Stimulated activated CD4-positive, alpha-beta T cell treated with anti-CD3 and anti-CD28 coated beads, Interleukin-15, amount 100 ng/mL, for 1 hour (primary cell): ENCODE measurements at regions not wholly inside any gene's neighbourhood (a gene's known extent, or its start where the extent isn't known, plus 50 kb on each side); places are given as distances from the start of the nearest gene placed in this dataset.

Source experiments
- DNase-seq, 2 donors: peaks; one replicate each; pipeline ENCODE4 v3.0.0-alpha.2; 2020; ENCODE audit warnings: low read depth in 1 of 2, low spot score in 1 of 2

- DNase-seq: no peak
These were observed 468.1 kb downstream of the SHQ1 start for GRCh38 chr3:72380193-72380592.

DNA sequence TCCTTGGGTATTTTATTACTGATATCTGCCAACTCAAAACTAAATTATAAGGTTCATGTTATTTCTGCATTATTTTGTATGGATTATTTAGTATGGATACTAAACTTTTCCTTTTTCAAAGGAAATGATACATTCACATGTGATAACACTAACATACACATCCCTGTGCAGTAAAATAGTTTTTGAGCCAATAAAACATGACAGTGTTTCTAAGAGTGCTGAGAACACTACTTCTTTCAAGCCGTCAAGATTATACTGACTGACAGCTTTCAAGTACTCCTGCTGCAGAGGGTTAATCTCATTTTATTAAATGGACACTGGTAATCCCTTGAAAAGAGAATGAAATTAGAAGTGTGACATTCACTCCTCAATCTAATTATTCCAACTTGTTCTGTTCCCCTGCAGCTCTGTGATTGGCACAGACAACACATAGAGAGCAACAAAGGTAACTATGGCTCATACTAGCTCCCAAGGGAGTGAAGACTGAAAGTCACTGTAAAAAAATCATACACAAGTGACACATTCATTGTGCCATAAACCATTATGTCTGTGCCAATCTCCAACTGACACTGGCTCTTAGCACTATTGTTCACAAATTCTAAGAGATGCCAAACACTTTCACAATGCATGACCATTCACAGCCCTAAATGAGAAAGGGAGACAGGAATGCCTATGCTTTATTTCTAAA, 468.6 kb downstream of the SHQ1 start:
- no peak for DNase-seq

DNA sequence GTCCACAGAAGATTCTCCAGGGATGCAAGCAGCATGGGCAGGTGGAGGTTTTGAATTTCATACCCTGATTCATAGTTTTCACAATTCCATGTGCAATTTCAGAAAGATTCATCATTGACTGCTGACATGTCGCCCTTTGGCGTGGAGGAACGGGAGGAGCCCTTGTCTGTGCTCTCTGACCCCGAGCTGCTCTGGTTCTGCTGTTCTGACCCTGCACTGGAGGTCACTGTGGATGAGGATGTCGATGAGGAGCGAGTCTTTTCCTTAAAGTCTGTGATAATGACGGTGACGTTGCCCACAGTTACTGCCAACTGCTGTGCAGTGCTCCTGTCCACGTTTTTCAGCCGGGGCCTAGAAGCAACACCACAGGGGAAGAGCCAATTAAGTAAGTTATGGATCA, 470.0 kb downstream of the SHQ1 start:
- DNase-seq: no peak

DNA sequence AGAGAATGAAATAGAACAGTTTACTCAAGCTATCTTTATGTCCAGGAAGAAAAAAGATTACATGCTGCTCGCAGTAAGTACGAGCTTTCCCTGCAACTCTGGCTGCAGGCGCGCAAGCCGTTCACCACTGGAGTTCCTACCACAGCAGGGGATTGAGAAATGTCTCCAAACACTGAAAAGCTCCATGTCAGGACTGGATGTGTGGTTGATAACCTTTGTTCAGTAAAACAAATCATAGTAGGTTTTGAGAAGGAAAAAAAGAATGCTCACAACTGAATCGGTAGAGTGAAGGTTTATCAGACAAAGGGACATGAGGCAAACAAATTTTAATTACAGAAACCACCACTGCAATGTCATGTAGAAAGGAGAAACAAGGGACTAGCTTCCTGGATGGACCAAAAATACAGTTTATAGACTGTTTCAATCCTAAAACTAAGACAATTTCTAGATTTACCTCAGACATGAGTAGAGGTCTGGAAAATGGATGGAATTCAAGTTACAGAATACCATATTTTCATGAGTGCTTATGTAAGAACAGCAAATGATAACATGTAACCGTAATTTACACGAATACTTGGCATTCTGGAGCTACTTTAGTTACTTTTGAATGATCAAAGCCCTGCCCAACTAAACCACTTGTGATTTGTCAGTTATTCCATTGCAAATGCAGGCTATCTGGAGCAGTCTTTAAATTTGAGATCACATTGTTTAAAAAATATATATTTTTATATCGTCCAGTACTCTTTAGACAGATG, 471.1 kb downstream of the SHQ1 start:
- DNase-seq: no peak

DNA sequence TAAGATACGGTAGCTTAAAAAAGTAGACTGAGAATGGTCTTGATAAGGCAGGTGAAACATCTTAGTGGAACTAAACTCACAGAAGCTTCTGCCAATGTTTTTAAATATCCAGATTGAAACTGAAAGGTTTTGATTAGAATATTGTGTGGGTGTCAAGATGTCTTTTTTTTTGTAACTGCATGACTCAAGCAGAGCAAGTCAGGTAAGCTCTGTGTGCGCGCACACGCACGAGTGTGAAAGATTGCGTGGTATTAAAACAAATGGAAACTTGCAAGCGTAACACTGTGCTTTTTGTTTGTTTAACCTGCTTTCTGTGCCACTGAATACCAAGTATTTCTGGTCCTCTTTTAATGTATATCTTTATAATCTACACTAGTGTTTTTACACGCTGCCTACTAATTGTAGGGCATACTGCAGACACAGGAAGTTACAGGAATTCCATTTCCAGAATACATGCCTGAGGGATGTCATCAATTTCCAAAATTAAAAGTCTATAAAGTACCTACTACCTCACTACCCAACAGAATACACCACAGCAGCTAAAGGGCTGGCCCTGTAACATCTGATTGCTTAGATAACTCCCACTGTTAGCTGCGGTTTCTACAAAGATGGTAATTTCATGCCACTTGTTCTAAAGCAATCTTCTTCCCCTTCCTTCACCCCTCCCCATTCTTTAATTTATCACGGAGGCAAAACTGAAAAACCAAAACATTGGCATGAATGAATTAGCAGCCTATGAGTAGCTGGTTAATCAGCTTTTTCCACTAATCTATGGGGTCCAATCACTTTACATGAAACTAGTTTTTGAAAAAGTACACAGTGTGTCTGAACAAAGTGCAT, 472.8 kb downstream of the SHQ1 start:
- peak in 1 of 2 donors; percentile 36 for DNase-seq

GRCh38 chr3:72373139-72373538, 475.1 kb downstream of the SHQ1 start:
- no peak for DNase-seq

GRCh38 chr3:72372161-72372560, 476.1 kb downstream of the SHQ1 start:
- DNase-seq: no peak

GRCh38 chr3:72371431-72371830, 476.8 kb downstream of the SHQ1 start:
- no peak for DNase-seq

DNA sequence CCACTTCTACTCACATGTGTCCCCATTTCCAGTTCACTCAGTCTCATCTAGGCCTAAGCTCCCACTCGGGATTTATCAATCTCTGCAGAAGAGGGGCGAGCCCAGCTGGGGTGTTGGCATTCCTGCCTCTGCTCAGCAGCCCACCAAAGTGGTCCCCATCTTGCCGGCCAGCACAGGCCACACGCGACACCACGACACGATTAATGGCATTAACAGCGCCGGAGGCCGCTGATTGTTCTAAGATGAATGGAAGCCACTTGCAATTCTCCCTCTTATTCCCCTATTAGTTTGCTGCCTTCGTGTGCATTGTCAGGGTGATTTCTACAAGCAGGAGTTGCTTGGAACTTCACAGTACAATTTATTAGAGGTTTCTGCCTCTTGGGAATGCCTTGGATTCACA, 477.3 kb downstream of the SHQ1 start:
- DNase-seq: no peak

- no peak for DNase-seq
These were observed 478.6 kb downstream of the SHQ1 start for GRCh38 chr3:72369681-72370080.

DNA sequence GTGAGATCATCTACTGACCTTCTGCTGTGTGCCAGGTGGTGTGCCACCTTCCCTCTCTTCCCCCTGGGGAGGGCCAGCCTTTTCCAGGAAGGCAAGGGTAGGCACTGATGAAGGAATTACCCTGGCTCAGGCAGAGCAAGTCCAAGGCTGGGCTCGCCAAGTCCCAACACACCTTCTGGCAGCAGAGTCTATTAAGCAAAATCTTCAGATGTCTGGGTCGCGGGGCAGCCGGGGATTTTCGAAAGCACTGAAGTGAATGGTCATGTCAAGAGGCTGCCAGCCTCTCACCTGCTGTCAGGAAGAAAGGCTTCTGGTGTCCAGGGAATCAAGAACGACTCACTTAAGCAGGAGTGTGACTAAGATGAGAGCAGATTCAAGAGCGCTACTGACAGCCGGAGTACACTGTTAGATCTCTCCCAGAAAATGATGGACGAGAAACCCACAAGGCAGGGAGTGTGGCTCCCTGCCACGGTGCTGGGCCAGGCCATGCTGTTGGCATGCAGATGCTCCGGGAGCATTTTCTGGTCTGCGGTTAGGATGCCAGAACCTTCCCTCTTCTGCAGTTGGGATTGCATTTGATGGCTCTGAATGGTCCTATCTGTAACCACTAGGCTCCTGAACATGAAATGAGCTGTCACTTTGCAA, 479.8 kb downstream of the SHQ1 start:
- no peak for DNase-seq

DNA sequence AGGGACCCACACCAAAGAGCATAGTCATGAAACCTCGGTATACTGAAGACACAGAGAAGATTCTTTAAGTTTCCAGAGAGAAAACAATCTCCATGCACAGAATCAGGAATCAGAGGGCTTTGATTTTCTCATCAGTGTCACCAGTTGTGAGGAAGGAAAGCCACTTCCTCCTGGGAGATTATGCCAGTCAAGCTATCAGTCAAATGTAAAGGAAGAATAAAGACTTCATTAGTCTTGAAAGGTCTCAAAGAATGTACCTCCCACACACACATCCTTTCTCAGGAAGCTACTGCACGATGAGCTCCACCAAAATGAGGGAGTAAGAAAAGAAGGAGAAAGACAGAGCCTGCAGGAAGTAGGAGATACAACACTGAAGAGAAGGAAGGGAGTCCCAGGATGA, 486.3 kb downstream of the SHQ1 start:
- no peak for DNase-seq

DNA sequence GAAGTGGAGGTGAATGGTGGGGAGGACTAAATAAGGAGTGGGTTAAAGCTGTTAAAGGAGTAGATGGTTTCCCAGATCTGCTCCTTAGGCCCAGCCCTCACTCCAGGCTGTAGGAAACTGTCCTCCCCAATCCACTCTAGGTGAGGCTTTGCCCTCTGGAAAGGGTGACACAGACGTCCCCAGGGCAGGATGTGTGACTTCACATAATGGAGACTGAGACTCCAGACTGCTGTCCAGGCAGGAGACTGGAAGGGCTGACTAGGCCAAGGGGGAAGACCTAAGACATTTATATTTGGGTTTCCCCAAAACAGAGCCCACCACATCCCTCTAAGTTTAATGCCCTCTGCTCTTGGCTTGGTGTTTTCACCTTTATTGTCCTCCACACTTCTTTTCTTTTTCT, 488.5 kb downstream of the SHQ1 start:
- no peak for DNase-seq

GRCh38 chr3:72355168-72355567, 493.1 kb downstream of the SHQ1 start:
- no peak for DNase-seq

GRCh38 chr3:72354486-72354885, 493.8 kb downstream of the SHQ1 start:
- DNase-seq: no peak

GRCh38 chr3:72353236-72354128, 494.8 kb downstream of the SHQ1 start:
- no peak for DNase-seq

DNA sequence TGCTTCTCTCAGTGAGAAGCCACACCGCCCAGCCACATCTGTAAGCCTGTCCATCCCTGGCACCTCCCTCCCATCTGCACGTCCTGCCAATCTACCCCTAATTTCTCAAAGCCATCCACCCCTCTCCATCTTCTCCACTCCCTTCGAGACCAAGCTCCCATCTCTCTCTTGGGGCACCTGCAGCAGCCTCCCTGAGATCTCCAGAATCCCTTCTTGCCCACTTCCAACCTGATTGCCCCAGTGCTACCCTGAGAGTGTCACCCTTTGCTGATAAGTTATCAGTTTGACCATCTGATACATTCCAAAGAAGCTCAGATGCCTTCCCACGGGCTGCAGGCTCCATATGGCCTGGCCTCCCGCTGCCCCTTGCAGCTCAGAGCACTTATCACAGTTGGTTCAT, 496.1 kb downstream of the SHQ1 start:
- DNase-seq: no peak

DNA sequence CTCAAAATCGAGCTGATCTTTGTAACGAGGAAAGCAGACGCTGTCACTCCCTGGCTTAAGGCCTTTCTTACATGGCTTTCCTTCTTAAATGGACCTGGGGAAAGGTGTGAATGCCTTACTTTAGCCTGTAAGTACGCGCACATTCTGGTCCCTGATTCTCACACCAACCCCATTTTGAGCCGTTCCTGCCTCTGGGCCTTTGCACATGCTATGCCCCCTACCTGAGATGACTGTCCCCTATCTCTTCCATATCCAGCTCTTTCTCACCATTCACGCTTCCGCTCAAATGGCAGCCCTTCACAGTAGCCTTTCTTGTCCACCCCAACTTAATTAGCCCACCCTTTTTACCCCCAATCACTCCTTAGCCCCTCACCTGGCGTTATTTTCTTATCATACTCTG, 496.7 kb downstream of the SHQ1 start:
- no peak for DNase-seq

- no peak for DNase-seq
These were observed 497.3 kb downstream of the SHQ1 start for GRCh38 chr3:72350761-72351505.

- no peak for DNase-seq
These were observed 499.9 kb downstream of the SHQ1 start for GRCh38 chr3:72348357-72348756.
